Esophagus squamous epithelium (tissue), 4 donors: ENCODE measurements at regions not wholly inside any gene's neighbourhood (a gene's known extent, or its start where the extent isn't known, plus 50 kb on each side); places are given as distances from the start of the nearest gene placed in this dataset.

Source experiments
- POLR2A ChIP-seq, 4 donors: fragments of 450-650 bp; IDR thresholded peaks; one replicate each; pipeline ENCODE4 v1.6.1; 2017; ENCODE audit warnings: antibody characterized with exemption in 4 of 4, mild to moderate bottlenecking in 4 of 4, moderate library complexity in 3 of 4
- TF ChIP-seq, protein P1 (sequence below), 6 experiments: fragments of 450-650 bp in 4 of 6; fragments of 200-600 bp in 2 of 6; sonication (generic) in 2 of 6; IDR thresholded peaks; one replicate each; pipeline ENCODE4 v1.5.1; 2016 to 2019; ENCODE audit warnings: antibody characterized with exemption in 6 of 6, mild to moderate bottlenecking in 4 of 6, moderate library complexity in 4 of 6

DNA sequence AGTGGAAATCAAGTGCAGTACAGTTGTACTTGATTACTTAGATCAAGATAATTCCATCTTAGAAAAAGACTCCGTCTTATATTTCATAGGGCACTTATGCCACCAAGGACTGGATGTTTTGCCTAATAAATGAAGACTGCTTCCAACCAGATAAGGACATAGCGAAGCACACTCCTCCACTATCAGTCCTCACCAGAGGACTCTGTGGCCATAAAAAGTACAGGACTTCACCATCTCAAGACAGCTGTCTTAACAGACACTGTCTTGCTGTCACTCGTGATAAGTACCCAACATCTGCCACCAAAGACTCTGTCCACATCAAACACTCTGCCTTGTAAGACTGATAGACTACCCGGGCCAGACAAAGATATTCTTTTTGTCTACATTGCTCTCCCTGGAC, 352.0 kb downstream of the TRAM1L1 start:
- TF ChIP-seq, protein P1, sequence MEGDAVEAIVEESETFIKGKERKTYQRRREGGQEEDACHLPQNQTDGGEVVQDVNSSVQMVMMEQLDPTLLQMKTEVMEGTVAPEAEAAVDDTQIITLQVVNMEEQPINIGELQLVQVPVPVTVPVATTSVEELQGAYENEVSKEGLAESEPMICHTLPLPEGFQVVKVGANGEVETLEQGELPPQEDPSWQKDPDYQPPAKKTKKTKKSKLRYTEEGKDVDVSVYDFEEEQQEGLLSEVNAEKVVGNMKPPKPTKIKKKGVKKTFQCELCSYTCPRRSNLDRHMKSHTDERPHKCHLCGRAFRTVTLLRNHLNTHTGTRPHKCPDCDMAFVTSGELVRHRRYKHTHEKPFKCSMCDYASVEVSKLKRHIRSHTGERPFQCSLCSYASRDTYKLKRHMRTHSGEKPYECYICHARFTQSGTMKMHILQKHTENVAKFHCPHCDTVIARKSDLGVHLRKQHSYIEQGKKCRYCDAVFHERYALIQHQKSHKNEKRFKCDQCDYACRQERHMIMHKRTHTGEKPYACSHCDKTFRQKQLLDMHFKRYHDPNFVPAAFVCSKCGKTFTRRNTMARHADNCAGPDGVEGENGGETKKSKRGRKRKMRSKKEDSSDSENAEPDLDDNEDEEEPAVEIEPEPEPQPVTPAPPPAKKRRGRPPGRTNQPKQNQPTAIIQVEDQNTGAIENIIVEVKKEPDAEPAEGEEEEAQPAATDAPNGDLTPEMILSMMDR (IDR thresholded peaks at IDR 0.05), result no peak
- no peak for TF ChIP-seq POLR2A (IDR thresholded peaks at IDR 0.05)
